B cell (primary cell): ENCODE measurements at regions not wholly inside any gene's neighbourhood (a gene's known extent, or its start where the extent isn't known, plus 50 kb on each side); places are given as distances from the start of the nearest gene placed in this dataset.

Experiments
- EZH2 ChIP-seq: IDR thresholded peaks from 2 replicates; pipeline ENCODE4 v1.6.1; 2012; ENCODE audit warnings: borderline replicate concordance, low read depth, mild to moderate bottlenecking, moderate library complexity, low read length; ENCODE audit not compliant: insufficient read depth, poor library complexity, severe bottlenecking
- TF ChIP-seq, protein P1 (sequence below): fragments of 200-600 bp; IDR thresholded peaks from one replicate; pipeline ENCODE4 v1.8.0; 2022; ENCODE audit warnings: antibody characterized with exemption, mild to moderate bottlenecking

DNA sequence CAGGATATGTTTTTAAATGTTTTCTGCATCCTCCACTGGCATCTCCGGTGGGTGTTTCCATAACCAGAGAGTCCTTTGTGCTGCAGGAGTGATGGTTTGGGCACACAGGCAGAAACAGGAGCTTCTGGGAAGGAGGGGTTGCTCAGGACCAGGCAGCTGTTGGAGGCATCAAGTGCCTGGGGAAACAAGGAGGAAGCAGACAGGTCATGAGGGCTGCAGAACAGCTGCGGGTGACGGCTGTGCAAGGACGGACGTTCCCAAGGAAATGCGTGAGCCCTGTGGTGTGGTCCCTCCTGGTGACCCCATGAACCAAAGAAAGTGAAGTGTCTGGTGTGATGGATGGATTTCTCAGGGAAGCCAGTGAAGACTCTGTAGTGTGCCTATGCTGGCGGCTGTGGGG is 61.2 kb upstream of the TNFAIP8L3 start:
- TF ChIP-seq, protein P1, sequence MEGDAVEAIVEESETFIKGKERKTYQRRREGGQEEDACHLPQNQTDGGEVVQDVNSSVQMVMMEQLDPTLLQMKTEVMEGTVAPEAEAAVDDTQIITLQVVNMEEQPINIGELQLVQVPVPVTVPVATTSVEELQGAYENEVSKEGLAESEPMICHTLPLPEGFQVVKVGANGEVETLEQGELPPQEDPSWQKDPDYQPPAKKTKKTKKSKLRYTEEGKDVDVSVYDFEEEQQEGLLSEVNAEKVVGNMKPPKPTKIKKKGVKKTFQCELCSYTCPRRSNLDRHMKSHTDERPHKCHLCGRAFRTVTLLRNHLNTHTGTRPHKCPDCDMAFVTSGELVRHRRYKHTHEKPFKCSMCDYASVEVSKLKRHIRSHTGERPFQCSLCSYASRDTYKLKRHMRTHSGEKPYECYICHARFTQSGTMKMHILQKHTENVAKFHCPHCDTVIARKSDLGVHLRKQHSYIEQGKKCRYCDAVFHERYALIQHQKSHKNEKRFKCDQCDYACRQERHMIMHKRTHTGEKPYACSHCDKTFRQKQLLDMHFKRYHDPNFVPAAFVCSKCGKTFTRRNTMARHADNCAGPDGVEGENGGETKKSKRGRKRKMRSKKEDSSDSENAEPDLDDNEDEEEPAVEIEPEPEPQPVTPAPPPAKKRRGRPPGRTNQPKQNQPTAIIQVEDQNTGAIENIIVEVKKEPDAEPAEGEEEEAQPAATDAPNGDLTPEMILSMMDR = no peak
- TF ChIP-seq EZH2 = no peak
